ENCODE measurements at regions not wholly inside any gene's neighbourhood (a gene's known extent, or its start where the extent isn't known, plus 50 kb on each side); places are given as distances from the start of the nearest gene placed in this dataset.

DNA sequence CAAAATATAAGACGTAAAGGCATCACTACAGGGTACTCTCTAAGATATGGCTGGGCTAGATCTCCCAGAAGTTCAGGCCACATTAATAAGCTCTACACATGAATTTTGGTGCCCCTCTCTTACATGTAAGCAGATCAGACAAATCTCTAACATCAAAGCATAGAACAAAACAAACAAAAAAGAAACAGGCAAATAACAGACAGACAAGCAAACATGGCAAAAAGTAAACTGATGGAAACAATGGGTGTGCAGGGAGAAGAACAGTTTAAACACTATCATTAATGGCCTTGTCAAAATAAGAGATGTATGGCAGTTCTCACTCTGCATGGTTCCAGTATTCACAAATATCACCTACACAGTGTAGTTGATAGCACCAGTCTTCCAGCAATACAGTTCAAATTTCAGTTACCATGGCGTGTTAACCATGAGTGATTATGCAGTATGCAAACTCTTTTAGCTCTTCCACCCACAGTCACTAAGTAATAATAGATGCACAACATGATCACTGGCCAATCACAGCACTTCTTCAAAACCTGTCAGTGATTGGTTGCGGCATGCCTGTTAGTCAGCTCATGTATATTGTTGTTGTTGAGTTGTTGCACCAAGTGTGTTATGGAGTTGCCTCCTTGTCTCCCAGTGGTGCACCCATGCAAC is 110.7 kb upstream of the TLR3 start:
- H3K4me1 ChIP-seq = no peaks in the 10 kb centered on the region
- H3K27me3 ChIP-seq = no peaks in the 10 kb centered on the region
- intact Hi-C loops (cut with DNase I; ENCODE audit: low total_unique reads) = no loop called here
- H3K4me3 ChIP-seq = no peak overlapping the region
- H3K27ac ChIP-seq = no peak overlapping the region
- DNase-seq = no peak
- 90 to 96% (median 90%) methylated on average over 3 of the region's 3 CpGs for WGBS, 5 donors
- no peaks in the 10 kb centered on the region for H3K9me3 ChIP-seq
- TF ChIP-seq POLR2AphosphoS5 (IDR thresholded peaks at IDR 0.05) (no peak), EP300 (IDR thresholded peaks at IDR 0.05) (no peak), POLR2A (IDR thresholded peaks at IDR 0.05) (no peak)
- TF ChIP-seq, protein P1, sequence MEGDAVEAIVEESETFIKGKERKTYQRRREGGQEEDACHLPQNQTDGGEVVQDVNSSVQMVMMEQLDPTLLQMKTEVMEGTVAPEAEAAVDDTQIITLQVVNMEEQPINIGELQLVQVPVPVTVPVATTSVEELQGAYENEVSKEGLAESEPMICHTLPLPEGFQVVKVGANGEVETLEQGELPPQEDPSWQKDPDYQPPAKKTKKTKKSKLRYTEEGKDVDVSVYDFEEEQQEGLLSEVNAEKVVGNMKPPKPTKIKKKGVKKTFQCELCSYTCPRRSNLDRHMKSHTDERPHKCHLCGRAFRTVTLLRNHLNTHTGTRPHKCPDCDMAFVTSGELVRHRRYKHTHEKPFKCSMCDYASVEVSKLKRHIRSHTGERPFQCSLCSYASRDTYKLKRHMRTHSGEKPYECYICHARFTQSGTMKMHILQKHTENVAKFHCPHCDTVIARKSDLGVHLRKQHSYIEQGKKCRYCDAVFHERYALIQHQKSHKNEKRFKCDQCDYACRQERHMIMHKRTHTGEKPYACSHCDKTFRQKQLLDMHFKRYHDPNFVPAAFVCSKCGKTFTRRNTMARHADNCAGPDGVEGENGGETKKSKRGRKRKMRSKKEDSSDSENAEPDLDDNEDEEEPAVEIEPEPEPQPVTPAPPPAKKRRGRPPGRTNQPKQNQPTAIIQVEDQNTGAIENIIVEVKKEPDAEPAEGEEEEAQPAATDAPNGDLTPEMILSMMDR (IDR thresholded peaks at IDR 0.05) = no peak
- no peaks in the 10 kb centered on the region for H3K36me3 ChIP-seq

DNA sequence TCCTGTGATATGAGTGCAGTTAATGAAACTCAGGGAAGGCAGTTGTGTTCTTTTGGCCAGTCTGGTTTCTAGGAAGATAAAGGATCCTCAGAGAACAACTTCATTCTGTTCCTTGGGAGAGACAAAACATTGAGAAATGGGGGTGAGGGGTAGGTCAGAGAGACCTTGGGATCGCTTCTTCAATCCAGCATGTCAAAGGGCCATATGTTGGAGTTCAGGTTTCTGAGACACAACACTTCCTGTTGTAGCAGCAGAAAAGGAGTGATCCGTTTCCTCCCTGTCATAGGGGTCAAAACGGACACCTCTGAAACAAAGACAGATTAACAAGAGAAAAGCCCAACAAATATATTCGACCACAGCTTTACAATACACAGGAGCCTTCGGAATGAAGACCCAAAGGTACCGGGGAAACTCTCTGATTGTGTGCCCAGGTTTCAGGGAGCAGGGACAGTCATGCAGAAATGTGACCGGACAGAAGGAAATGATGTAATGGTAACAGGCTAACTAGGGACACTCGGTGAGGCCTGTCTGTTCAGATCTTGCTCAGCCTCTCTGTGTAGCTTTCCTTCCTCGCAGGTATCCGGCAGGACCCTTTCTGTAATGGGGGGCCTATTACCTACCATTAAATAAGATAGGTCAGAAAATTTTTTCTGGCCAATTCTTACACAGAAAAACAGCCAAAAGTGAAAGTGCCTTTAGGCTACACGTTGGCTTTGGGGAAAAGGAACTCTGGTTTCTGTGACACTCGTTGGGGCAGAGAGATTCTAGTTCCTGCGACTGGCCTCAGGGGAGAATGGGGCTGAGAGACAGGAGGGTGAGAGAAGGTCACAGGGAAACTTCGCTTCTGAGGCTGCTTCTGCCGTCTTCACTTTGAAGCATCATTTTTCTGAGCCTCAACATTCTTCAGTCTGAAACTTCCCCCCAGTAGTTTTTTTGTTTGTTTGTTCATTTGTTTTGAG is 103.3 kb upstream of the TLR3 start:
- TF ChIP-seq EP300 (IDR thresholded peaks at IDR 0.05) (no peak), POLR2A (IDR thresholded peaks at IDR 0.05) (no peak), POLR2AphosphoS5 (IDR thresholded peaks at IDR 0.05) (no peak)
- TF ChIP-seq, protein P1 (IDR thresholded peaks at IDR 0.05) = no peak
- Histone ChIP-seq H3K4me3 (no peak overlapping the region), H3K4me1 (no peaks in the 10 kb centered on the region), H3K27ac (peak overlapping the region in 4 of 5 donors; percentile 10 to 47 (median 32)), H3K9me3 (peaks cover 0 to 3% (median 0%) of the 10 kb centered on the region in 4 donors), H3K36me3 (no peaks in the 10 kb centered on the region), H3K27me3 (no peaks in the 10 kb centered on the region)
- intact Hi-C loops (cut with DNase I; ENCODE audit: low total_unique reads) = no loop called here
- DNase-seq = peak in 1 of 2 donors; percentile 19
- 72 to 82% (median 77%) methylated on average over 15 of the region's 15 CpGs for WGBS, 5 donors

DNA sequence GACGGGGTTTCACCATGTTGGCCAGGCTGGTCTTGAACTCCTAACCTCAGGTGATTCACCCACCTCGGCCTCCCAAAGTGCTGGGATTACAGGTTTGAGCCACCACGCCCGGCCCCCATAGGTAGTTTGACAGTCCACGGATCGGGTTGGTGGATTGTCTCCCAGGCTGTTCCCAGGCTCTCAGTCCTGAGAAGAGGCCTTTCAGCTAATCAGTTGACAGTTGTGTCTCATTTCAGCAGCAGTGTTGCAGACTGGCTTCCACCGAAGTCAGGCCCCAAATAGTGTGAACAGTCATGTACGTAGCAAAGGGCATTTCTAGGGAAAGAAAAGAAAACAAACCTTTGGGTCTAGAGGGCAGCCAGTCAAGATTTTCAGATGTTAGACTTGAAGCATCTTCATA is 102.4 kb upstream of the TLR3 start:
- intact Hi-C loops (cut with DNase I; ENCODE audit: low total_unique reads) = no loop called here
- peaks cover 0 to 3% (median 0%) of the 10 kb centered on the region in 4 donors for H3K9me3 ChIP-seq
- H3K4me3 ChIP-seq = no peak overlapping the region
- 87 to 94% (median 91%) methylated on average over 8 of the region's 8 CpGs for WGBS, 5 donors
- H3K27me3 ChIP-seq = no peaks in the 10 kb centered on the region
- TF ChIP-seq POLR2A (IDR thresholded peaks at IDR 0.05) (no peak), EP300 (IDR thresholded peaks at IDR 0.05) (no peak), POLR2AphosphoS5 (IDR thresholded peaks at IDR 0.05) (no peak)
- TF ChIP-seq, protein P1 (IDR thresholded peaks at IDR 0.05) = no peak
- H3K36me3 ChIP-seq = no peaks in the 10 kb centered on the region
- DNase-seq = no peak
- no peaks in the 10 kb centered on the region for H3K4me1 ChIP-seq
- H3K27ac ChIP-seq = no peak overlapping the region

DNA sequence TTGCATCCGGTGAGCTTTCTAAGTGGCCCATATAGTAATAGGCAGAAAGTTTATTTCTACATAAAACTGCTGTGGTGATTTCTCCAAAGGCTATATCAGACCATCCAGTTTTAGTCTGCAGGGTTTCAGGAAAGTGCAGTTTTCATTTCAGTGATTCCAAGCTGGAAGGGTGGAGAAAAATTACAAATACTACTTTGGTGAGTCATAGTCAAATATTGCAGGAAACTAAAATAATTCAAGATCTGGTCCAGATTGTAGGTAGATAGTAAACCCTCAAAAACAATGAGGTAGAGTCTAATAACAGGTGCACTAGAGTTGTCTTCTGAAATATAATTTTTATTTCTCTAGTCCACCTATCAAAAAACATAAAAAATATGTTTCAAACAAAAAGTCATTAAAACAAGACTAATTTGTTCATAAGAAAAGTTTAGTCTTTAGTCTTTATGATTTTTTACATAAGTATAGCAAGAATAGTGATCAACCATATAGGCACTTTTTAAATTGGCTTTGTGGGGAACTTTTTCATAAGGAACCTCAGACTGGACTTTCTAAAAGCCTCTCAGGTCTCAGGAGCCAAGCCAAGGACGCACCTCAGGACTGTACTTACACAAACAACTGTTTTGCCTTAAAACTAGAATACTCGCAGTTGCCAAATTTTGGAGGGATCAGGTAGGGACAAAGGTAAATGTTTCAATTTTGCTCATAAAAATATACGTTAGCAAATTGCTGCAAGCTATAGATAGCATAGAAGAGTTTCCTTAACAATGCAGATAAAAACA is 101.8 kb upstream of the TLR3 start:
- 82 to 87% (median 84%) methylated on average over 4 of the region's 4 CpGs for WGBS, 5 donors
- H3K4me3 ChIP-seq = no peak overlapping the region
- no peaks in the 10 kb centered on the region for H3K36me3 ChIP-seq
- intact Hi-C loops (cut with DNase I; ENCODE audit: low total_unique reads) = no loop called here
- no peak for DNase-seq
- no peaks in the 10 kb centered on the region for H3K27me3 ChIP-seq
- TF ChIP-seq POLR2AphosphoS5 (IDR thresholded peaks at IDR 0.05) = no peak
- TF ChIP-seq POLR2A (IDR thresholded peaks at IDR 0.05) = no peak
- TF ChIP-seq EP300 (IDR thresholded peaks at IDR 0.05) = no peak
- no peaks in the 10 kb centered on the region for H3K4me1 ChIP-seq
- H3K27ac ChIP-seq = no peak overlapping the region
- peaks cover 0 to 3% (median 0%) of the 10 kb centered on the region in 4 donors for H3K9me3 ChIP-seq
